ENCODE measurements at regions not wholly inside any gene's neighbourhood (a gene's known extent, or its start where the extent isn't known, plus 50 kb on each side); places are given as distances from the start of the nearest gene placed in this dataset.

DNA sequence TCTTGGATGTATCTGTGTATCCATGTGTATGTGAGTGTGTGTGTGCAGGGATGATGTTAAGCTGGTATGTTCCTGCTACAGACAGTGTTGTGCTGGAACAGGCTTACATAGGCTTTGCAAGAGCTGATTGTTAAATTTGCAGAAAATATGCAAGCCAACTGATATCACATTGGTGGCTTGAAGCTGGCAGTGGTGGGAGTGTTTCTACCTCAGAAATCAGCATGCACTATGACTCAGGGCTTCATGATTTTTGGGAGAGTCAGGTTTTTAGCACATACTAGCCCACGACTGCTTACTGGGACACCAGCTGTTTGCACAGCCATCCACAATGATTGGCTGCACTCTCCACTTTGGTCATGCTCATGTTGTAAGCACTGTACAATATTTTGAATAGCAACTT lies 261.8 kb downstream of the DHX15 start (continued):
- TF ChIP-seq, protein P1, sequence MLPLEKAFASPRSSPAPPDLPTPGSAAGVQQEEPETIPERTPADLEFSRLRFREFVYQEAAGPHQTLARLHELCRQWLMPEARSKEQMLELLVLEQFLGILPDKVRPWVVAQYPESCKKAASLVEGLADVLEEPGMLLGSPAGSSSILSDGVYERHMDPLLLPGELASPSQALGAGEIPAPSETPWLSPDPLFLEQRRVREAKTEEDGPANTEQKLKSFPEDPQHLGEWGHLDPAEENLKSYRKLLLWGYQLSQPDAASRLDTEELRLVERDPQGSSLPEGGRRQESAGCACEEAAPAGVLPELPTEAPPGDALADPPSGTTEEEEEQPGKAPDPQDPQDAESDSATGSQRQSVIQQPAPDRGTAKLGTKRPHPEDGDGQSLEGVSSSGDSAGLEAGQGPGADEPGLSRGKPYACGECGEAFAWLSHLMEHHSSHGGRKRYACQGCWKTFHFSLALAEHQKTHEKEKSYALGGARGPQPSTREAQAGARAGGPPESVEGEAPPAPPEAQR (CRISPR knock-in tag; IDR thresholded peaks at IDR 0.05), result no peak
- TF ChIP-seq, protein P2, sequence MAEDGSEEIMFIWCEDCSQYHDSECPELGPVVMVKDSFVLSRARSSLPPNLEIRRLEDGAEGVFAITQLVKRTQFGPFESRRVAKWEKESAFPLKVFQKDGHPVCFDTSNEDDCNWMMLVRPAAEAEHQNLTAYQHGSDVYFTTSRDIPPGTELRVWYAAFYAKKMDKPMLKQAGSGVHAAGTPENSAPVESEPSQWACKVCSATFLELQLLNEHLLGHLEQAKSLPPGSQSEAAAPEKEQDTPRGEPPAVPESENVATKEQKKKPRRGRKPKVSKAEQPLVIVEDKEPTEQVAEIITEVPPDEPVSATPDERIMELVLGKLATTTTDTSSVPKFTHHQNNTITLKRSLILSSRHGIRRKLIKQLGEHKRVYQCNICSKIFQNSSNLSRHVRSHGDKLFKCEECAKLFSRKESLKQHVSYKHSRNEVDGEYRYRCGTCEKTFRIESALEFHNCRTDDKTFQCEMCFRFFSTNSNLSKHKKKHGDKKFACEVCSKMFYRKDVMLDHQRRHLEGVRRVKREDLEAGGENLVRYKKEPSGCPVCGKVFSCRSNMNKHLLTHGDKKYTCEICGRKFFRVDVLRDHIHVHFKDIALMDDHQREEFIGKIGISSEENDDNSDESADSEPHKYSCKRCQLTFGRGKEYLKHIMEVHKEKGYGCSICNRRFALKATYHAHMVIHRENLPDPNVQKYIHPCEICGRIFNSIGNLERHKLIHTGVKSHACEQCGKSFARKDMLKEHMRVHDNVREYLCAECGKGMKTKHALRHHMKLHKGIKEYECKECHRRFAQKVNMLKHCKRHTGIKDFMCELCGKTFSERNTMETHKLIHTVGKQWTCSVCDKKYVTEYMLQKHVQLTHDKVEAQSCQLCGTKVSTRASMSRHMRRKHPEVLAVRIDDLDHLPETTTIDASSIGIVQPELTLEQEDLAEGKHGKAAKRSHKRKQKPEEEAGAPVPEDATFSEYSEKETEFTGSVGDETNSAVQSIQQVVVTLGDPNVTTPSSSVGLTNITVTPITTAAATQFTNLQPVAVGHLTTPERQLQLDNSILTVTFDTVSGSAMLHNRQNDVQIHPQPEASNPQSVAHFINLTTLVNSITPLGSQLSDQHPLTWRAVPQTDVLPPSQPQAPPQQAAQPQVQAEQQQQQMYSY (CRISPR knock-in tag; IDR thresholded peaks at IDR 0.05), result no peak
- TF ChIP-seq ZNF532 (CRISPR knock-in tag; IDR thresholded peaks at IDR 0.05; ENCODE audit: borderline replicate concordance) (no peak), E2F5 (CRISPR knock-in tag; IDR thresholded peaks at IDR 0.05) (no peak), ATF1 (CRISPR knock-in tag; IDR thresholded peaks at IDR 0.05) (no peak), MXD4 (CRISPR knock-in tag; IDR thresholded peaks at IDR 0.05; ENCODE audit: borderline replicate concordance) (no peak)

- H3K9me3 Mint-ChIP-seq, result no peaks in the 10 kb centered on the region
- H3K36me3 Mint-ChIP-seq, result peaks cover 25% of the 10 kb centered on the region
- ChIA-PET CTCF (interaction anchor here (1.0 to 1.9 kb wide), 4 partner anchors 28 to 389 kb away, joined by 3 to 12 read pairs (median 4); no protein-coding TSS in a partner anchor), POLR2A (interaction anchor here (1.2 kb wide), 1 partner anchor 146 kb away, joined by 4 read pairs; no protein-coding TSS in a partner anchor)
- peaks cover 79% of the 10 kb centered on the region for H3K4me1 Mint-ChIP-seq
- DNase-seq (ENCODE audit: low spot score) (no peak), ATAC-seq (peak; percentile 74)
- peak overlapping the region; percentile 99 for H3K4me3 Mint-ChIP-seq
- H3K27ac Mint-ChIP-seq, result peak overlapping the region; percentile 97
- H3K27me3 Mint-ChIP-seq (ENCODE audit: low read depth), result no peaks in the 10 kb centered on the region; the same call in 1 of the 2 replicates
- no peak for TF ChIP-seq SP1 (CRISPR knock-in tag; conservative IDR thresholded peaks at IDR 0.05)
- no peak for TF ChIP-seq HMGA2 (CRISPR knock-in tag; IDR thresholded peaks at IDR 0.05)
- TF ChIP-seq, protein P3, sequence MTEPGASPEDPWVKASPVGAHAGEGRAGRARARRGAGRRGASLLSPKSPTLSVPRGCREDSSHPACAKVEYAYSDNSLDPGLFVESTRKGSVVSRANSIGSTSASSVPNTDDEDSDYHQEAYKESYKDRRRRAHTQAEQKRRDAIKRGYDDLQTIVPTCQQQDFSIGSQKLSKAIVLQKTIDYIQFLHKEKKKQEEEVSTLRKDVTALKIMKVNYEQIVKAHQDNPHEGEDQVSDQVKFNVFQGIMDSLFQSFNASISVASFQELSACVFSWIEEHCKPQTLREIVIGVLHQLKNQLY (CRISPR knock-in tag; IDR thresholded peaks at IDR 0.05), result no peak
- TF ChIP-seq, protein P4, sequence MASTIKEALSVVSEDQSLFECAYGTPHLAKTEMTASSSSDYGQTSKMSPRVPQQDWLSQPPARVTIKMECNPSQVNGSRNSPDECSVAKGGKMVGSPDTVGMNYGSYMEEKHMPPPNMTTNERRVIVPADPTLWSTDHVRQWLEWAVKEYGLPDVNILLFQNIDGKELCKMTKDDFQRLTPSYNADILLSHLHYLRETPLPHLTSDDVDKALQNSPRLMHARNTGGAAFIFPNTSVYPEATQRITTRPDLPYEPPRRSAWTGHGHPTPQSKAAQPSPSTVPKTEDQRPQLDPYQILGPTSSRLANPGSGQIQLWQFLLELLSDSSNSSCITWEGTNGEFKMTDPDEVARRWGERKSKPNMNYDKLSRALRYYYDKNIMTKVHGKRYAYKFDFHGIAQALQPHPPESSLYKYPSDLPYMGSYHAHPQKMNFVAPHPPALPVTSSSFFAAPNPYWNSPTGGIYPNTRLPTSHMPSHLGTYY (CRISPR knock-in tag; IDR thresholded peaks at IDR 0.05), result no peak
- TF ChIP-seq, protein P1 (CRISPR knock-in tag; IDR thresholded peaks at IDR 0.05), result no peak
- TF ChIP-seq FOXP4 (CRISPR knock-in tag; IDR thresholded peaks at IDR 0.05), result no peak
- no peak for TF ChIP-seq ZNF232 (CRISPR knock-in tag; IDR thresholded peaks at IDR 0.05)
- no peak for TF ChIP-seq IRF1 (CRISPR knock-in tag; IDR thresholded peaks at IDR 0.05)
- TF ChIP-seq, protein P5, sequence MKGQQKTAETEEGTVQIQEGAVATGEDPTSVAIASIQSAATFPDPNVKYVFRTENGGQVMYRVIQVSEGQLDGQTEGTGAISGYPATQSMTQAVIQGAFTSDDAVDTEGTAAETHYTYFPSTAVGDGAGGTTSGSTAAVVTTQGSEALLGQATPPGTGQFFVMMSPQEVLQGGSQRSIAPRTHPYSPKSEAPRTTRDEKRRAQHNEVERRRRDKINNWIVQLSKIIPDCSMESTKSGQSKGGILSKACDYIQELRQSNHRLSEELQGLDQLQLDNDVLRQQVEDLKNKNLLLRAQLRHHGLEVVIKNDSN (CRISPR knock-in tag; IDR thresholded peaks at IDR 0.05), result no peak
- no peak for TF ChIP-seq CREB1 (CRISPR knock-in tag; IDR thresholded peaks at IDR 0.05)
- peak; percentile 26; the same call in 1 of the 2 replicates for TF ChIP-seq ZBTB43 (CRISPR knock-in tag; IDR thresholded peaks at IDR 0.05)
Measured at GRCh38 chr4:24321616-24322015, 262.7 kb downstream of the DHX15 start.
